HL-60 (cell line): ENCODE measurements at regions not wholly inside any gene's neighbourhood (a gene's known extent, or its start where the extent isn't known, plus 50 kb on each side); places are given as distances from the start of the nearest gene placed in this dataset.

Experiments used
- DNase-seq, 2 experiments: peaks; one replicate each; pipeline ENCODE4 v3.0.0-alpha.2; 2010 to 2020; ENCODE audit warnings: low read depth in 1 of 2, low spot score in 1 of 2
- H3K27ac ChIP-seq: fragments of 250-450 bp; sonication (Bioruptor Pico); replicated peaks from 2 replicates; pipeline ENCODE4 v1.5.1; 2020; ENCODE audit warnings: mild to moderate bottlenecking, moderate library complexity
- H3K27me3 ChIP-seq: fragments of 250-450 bp; sonication (Bioruptor Pico); 2 replicates; pipeline ENCODE4 v1.5.1; 2021; ENCODE audit warnings: mild to moderate bottlenecking, moderate library complexity; ENCODE audit not compliant: insufficient read depth, poor library complexity, severe bottlenecking
- H3K4me3 ChIP-seq: replicated peaks from 2 replicates; pipeline ENCODE4 v1.5.1; 2011; ENCODE audit warnings: mild to moderate bottlenecking, control low read depth, low read length; ENCODE audit not compliant: insufficient read depth
- CTCF ChIP-seq: IDR thresholded peaks from one replicate; pipeline ENCODE4 v1.5.1; 2011; ENCODE audit warnings: low read length, control low read depth, inconsistent platforms; ENCODE audit not compliant: insufficient read depth
- GABPA ChIP-seq: IDR thresholded peaks from 2 replicates; pipeline ENCODE4 v1.6.1; 2012; ENCODE audit warnings: low read depth
- POLR2AphosphoS5 ChIP-seq: IDR thresholded peaks from 2 replicates; pipeline ENCODE4 v1.6.1; 2012; ENCODE audit warnings: low read depth
- REST ChIP-seq: IDR thresholded peaks from 2 replicates; pipeline ENCODE4 v1.6.1; 2012; ENCODE audit warnings: low read depth; ENCODE audit not compliant: insufficient replicate concordance
- SPI1 ChIP-seq: IDR thresholded peaks from 2 replicates; pipeline ENCODE4 v1.6.1; 2012; ENCODE audit warnings: low read depth, mild to moderate bottlenecking, borderline replicate concordance

DNA sequence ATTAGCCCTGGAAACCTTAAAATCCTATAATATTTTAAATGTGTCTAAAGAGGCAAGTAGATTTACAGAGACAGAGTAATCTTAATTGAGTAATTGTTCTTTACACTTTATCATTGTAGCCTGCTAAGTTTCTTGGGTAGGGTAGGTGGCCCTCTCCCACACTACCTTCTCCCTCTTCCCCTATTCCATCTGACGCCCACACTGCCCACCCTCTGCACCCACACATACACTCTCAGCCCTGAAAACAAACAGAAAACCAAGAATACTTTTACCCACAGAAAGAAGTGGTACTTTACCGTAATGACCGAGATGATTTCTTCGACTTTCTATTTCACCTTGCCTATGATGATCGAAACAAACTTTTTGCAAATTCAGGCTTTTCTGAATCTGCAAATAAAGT lies 320.4 kb upstream of the OBI1 start:
- no peaks in the 10 kb centered on the region for H3K27me3 ChIP-seq
- no peak for DNase-seq
- H3K4me3 ChIP-seq, result no peak overlapping the region
- TF ChIP-seq GABPA (no peak), SPI1 (no peak), CTCF (no peak), POLR2AphosphoS5 (no peak), REST (no peak)
- H3K27ac ChIP-seq, result no peak overlapping the region

DNA sequence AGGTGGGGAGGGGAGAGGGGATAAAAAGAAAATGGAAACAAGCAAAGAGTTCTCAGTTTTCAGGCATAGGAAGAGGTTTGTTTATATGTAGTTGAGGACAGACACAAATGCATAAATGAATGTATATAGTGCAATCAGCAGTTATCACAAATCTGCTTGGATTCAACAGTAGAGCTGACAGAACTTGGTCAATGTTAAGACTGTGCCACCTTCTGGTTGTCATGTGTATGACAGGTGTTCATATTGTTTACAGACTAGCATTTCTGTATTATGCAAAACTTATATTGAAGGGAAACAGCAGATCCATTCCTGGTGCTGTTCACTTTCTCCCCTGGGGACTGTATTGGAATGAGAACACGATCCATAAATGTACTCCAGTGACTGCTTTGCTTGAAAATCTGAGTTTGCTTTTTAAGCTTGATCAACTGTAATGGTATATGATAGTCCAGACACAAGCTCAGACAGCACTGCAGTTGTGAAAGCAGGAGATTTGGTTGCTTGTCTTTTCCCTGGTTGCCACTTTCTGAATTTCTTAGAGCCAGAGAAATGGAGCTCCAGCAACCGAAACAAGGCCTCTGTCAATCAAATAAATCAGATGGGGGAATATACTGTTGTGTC lies 319.5 kb upstream of the OBI1 start:
- H3K4me3 ChIP-seq, result no peak overlapping the region
- no peak overlapping the region for H3K27ac ChIP-seq
- H3K27me3 ChIP-seq, result no peaks in the 10 kb centered on the region
- no peak for TF ChIP-seq SPI1
- peak; percentile 71 for TF ChIP-seq CTCF
- peak; percentile 12 to 66 for DNase-seq

GRCh38 chr13:78977311-78977710 lies 318.4 kb upstream of the OBI1 start:
- Histone ChIP-seq H3K4me3 (no peak overlapping the region), H3K27ac (no peak overlapping the region), H3K27me3 (no peaks in the 10 kb centered on the region)
- TF ChIP-seq SPI1, result no peak
- DNase-seq, result no peak

DNA sequence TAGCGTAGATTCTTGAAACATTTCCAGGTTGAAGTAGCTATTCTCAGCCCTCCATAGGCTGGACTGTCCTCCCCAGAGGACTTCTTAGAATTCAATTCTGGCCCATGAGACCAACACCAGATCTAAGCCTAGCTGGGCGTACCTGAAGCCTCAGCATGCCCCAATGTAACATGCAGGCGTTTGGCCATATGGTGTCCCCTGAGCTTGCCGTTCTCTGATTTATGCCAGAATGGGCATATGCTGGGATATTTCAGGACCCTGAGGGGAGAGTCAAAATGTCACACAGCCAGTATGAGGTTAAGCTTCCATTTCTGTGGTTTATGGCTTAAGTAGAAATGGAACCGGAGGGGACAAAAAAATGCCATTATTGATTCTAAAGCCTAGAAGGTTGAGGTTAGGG lies 317.7 kb upstream of the OBI1 start:
- TF ChIP-seq POLR2AphosphoS5 (no peak), SPI1 (no peak), REST (no peak), CTCF (no peak), GABPA (no peak)
- Histone ChIP-seq H3K4me3 (no peak overlapping the region), H3K27ac (no peak overlapping the region), H3K27me3 (no peaks in the 10 kb centered on the region)
- no peak for DNase-seq
